Inferior parietal cortex (tissue), 1 donor: ENCODE measurements at regions not wholly inside any gene's neighbourhood (a gene's known extent, or its start where the extent isn't known, plus 50 kb on each side); places are given as distances from the start of the nearest gene placed in this dataset.

Experiments used
- DNase-seq: peaks from one replicate; pipeline ENCODE4 v3.0.0-alpha.2; 2016; ENCODE audit errors: extremely low spot score

DNA sequence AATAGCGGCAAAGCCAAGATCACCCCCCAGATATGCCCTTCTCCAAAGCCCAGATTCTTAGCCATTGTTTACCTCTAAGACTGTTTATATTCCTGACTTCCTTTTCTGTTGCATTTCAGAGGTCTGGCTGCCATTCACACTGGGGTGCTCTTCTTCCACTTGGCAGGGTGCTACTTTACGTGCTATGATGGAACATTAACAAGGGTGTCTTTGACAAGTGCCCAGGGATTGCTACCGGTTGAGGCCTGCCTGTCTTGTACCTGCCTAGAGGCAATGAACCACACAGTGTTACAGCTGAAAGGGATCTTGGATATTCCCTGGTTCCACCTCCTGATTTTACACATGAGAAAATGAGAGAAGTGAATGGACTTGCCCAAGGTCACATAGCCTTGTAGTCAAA lies 352.1 kb upstream of the KIF2A start:
- no peak for DNase-seq

DNA sequence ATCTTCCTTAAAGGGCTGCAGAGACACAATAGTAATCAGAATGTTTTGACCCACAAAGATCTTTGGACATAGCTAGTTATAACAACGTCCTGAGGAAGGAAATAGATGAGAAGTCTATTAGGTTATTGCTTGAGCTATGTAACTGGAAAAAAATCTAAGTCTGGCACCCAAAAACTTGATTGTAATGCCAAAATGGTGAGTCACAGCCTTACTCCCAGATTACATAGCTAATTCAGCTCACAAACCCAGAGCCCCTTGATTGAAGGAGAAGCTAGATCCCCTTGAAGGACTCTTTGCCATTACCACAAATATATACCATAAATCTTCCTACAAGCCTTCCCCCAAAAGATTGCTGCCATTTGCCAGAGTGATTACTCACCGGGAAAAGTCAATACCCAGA lies 341.8 kb upstream of the KIF2A start:
- DNase-seq: no peak

- no peak for DNase-seq
These were observed 340.9 kb upstream of the KIF2A start for GRCh38 chr5:61965069-61965468.

DNA sequence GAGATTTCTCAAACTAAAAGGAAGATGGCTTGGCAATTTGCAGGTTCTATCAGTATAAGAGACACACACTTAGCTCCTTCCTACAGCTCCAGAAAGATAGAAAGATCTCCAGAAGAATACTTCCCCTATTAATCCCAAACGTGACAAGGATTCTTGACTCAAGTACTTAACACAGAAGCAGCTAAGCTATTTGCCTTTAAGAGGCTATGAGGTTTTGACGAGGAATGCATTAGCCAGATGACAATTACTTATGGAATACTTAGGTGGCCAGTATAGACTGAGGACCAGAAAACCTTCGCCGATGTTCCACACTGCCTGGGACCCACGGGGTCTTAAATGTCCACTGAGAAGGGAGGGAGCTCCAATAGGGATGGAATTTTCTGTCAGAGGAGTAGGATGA lies 340.5 kb upstream of the KIF2A start:
- DNase-seq: no peak

DNA sequence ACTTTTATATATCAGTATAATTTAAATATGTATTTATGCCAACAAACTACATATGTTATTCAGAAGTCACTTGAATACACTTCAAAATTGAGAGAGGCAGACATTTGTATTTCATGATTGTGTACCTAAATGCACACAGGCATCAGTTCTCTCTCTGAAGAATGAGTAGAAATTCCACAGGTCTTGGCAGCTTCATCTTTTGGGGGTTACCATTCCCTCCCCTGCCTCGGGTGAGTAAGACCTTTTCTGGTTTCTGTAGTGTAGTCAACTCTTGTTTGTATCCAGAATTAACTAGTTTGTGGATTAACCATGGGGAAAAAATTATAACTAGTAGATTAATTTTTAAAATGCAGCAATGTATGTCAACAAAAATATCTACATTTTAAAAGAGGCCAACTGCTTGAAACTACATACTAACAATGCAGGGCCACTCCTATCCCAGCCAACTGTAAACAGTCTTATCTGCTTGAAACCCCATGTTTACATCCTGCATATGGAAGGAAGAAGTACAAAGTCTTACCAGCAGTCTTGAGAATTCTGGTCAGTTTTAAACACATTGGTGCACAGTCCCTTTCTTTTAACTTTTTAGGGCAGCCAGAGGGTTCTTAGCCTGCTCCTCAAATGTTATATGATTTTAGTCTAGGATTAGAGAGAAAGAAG lies 339.6 kb upstream of the KIF2A start:
- DNase-seq: no peak

- no peak for DNase-seq
These were observed 339.0 kb upstream of the KIF2A start for GRCh38 chr5:61966997-61967396.

DNA sequence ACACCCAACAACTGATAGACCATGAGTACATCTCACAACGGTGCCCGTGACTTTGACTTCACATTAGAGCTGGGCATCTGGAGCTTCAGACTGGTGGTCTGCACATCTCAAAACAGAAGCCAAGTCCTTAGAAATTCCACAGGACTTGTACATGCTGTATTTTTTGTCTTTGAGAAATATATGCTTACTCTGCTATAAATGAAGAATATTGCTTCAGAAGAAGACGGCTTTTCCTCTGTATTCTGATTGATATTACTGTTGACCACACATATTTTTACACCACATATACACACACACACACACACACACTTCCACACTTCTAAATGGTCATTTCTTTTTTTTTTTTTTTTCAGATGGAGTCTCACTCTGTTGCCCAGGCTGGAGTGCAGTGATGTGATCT lies 338.3 kb upstream of the KIF2A start:
- DNase-seq: no peak

DNA sequence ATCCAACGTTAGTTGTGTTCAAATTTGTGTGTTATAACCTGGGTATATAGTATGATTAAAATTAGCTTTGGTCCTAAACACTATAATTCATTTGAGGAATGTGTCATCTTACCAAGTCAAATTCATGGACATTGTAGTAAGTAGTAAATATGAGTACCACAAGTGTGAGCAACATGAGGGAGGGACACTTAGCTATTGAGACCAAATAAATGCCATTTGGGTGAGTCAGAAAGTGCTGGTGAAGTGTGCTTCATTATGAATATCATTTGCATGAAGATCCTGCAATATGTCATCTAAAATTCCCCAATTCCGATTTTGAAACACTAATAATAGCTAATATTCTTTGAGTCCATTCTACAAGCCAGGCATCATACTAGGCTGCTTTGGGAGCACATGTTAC lies 336.7 kb upstream of the KIF2A start:
- DNase-seq: no peak

DNA sequence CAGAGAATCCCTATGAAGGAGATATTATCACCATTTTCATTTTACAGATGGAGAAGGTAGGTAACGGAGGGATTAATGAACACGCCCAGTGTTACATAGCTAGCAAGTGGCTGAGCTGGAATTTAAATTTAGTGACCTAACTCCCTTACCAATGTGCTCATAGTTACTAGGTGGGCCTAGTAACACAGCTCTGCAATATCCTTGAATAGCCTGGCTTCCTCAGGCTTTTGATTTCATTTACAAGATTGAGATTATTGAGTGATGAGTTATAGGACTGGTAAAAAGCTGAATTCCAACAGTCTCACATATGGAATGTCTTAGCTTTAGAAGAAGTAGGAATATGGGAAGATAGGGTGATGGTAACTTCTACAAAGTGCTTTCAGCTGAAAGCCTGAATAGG lies 336.3 kb upstream of the KIF2A start:
- DNase-seq: no peak

- DNase-seq: no peak
These were observed 335.8 kb upstream of the KIF2A start for GRCh38 chr5:61970218-61970617.

- DNase-seq: no peak
These were observed 331.3 kb upstream of the KIF2A start for GRCh38 chr5:61974680-61975079.

DNA sequence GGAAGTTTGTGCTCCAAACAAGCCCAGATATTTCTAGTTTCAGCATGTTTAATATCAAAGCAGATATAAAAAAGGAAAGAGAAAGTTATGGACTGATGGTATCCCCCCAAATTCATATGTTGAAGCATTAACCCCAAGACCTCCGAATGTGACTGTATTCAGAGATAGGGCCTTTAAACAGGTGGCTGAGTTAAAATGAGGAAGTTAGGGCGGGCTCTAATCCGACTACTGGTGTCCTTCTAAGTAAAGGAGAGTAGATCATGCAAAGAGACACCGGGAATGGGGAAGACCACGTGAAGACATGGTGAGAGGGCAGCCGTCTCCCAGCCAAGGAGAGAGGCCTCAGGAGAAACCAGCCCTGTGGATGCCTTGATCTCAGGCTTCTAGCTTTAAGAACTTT lies 324.1 kb upstream of the KIF2A start:
- DNase-seq: no peak

DNA sequence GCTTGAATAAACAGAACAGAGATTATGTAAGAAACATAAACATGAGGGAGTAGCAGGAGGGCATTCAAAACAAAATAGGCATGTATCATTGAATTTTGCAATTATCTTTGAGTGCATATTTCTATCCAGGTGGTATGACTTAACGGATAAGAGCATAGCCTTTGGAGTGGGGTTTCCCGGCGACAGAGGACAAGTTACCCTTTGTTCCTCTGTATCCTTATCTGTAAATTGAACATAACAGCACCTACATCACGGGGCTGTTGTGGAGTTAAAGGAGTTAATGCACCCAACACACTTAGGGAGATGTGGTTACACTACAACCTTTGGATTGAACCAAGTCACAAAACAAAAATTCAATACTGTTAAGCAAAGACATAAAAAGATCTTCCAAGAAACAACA lies 314.6 kb upstream of the KIF2A start:
- DNase-seq: no peak

DNA sequence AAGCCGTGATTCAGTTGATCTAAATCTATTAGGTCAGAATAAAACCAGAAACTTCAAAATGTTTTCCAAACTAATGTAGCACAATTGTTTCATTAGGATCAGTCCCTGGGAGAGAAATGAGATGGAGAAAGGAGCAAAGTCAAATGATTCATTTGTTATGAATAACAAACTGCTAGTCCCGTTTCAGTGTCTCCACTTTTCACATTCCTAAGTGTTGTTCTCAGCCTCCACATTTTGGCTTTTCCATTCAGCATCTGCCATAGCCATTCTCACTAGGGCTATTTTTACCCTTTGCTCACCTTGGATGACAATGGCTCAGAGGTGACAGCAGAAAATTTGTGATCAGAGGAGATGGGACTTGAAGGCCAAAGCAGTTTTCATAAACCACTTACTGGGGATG lies 314.1 kb upstream of the KIF2A start:
- DNase-seq: no peak

GRCh38 chr5:61993295-61993927 lies 312.6 kb upstream of the KIF2A start:
- no peak for DNase-seq

DNA sequence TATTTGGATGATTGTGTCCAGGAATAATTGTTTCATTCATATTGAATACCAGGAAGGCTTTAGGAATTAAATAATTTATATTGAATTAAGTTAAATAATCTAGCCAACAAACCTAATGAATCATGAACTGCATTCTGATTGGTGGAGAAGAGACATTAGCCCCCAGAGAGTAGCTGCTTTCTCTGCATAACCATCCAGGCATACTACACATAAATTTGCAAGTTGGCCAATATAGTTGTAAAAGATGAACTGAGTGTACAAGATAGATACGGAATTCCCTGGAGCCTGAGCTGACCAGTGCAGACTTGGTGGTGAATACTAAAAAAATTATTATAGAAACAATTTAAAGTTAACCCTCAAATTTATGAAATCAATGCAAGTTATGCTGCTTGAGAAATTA lies 311.8 kb upstream of the KIF2A start:
- DNase-seq: no peak

- no peak for DNase-seq
These were observed 310.5 kb upstream of the KIF2A start for GRCh38 chr5:61995486-61995885.

DNA sequence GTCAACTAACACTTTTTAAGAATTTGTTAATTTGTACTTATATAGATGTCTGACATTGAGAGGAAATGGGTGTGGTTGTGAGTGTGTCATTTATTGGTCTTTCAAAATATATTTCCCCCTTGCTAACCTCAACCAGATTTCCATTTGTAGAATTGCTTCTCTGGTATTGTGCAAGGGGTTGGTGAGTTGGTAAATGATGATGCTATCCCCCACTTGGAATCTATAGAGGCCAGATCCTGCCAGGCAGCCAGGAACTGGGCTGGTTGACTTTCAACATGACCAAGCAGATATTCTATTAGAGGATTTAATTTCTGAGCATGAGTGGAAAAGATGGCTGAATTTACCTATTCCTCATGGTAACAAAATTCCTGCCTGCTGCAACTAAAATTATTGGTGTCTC lies 306.6 kb upstream of the KIF2A start:
- no peak for DNase-seq

- no peak for DNase-seq
These were observed 305.4 kb upstream of the KIF2A start for GRCh38 chr5:62000646-62001045.

DNA sequence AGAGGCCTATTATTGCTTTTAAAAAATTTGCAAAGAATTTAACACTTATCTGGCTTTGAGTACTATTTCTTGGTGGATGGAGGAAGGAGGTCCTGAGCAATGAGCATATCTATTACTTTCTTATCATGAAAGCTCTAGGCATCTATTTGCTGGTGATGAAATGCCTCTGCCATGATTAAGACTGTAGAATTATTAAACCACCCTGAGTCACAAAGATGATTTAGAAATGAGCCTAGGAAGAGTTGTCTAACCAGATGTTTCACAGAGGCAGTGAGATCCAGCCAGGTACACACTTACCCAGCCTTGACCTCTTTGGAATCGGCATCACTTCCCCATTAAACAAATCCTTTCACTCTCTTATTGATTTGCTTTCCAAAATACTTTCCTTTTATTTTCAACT lies 304.4 kb upstream of the KIF2A start:
- DNase-seq: no peak

DNA sequence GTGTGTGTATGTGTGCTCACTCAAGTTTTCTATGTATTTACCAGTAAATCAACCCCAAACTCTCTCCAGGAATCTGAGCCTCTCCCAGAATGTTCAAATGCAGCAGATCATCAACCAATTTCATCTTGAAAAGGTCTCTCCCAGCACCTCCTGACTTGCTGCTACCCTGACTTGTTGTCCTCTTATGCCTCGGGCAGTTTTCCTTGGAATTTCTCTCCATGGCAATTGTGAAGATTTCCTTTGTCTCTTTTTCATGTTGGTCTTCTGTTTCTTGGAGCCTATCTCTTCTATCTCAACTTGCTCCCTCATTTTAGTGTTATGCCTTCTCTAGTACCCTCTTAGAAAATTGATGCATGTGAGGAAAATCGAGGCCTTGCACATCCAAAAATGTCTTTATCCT lies 303.6 kb upstream of the KIF2A start:
- no peak for DNase-seq

DNA sequence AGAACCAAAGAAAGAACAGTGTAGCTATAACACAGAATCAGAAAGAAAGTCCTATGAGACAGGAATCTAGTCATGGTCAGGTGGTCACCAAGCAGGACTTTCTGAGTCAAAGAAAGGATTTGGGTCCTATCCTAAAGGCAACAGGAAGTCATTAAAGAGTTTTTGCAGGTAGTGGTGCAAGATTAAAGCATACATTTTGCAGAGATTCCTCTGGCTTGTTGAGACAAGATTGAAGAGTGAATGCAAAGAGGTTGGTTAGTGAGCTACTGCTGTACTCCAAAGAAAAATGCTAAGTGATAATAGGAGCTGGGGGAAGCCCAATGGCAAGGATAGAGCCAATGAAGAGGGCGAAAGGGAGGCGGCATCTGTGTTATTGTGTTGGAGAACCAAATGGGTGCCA lies 300.5 kb upstream of the KIF2A start:
- no peak for DNase-seq

DNA sequence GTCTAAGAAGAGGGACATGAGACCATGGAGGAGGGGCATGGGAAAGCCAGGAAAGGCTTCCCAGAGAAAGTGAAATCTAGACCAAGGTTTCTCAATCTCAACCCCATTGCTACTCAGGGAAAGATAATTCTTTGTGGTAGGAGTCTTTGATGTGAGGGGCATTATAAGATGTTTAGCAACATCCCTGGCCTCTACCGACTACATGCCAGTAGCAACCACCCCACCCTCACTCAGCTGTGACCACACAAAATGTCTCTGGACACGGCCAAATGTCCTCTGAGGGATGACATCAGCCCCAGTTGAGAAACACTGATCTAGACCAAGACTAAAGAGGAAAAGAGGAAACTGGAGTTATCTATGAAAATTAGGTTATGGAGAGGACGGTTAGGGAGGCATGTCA lies 298.5 kb upstream of the KIF2A start:
- DNase-seq: no peak

- DNase-seq: no peak
These were observed 294.8 kb upstream of the KIF2A start for GRCh38 chr5:62011089-62011664.
